Osteoblast (primary cell): ENCODE measurements at regions not wholly inside any gene's neighbourhood (a gene's known extent, or its start where the extent isn't known, plus 50 kb on each side); places are given as distances from the start of the nearest gene placed in this dataset.

ENCODE experiments used
- DNase-seq: peaks from one replicate; pipeline ENCODE4 v3.0.0; 2011; ENCODE audit warnings: low spot score, mixed read lengths; ENCODE audit not compliant: insufficient read length; ENCODE audit errors: missing footprints
- H2AFZ ChIP-seq: 2 replicates; pipeline ENCODE4 v1.6.0; 2011; ENCODE audit warnings: mild to moderate bottlenecking, low read length
- H3K27ac ChIP-seq: 2 replicates; pipeline ENCODE4 v1.5.1; 2011; ENCODE audit warnings: mild to moderate bottlenecking, low read depth, low read length, moderate library complexity
- H3K27me3 ChIP-seq: 2 replicates; pipeline ENCODE4 v1.6.0; 2012; ENCODE audit warnings: mild to moderate bottlenecking, control low read depth, inconsistent platforms, low read length, moderate library complexity; ENCODE audit not compliant: insufficient read depth
- H3K36me3 ChIP-seq: 2 replicates; pipeline ENCODE4 v1.5.1; 2011; ENCODE audit warnings: mild to moderate bottlenecking, low read length, control low read depth, moderate library complexity; ENCODE audit not compliant: insufficient read depth
- H3K4me1 ChIP-seq: 2 replicates; pipeline ENCODE4 v1.5.1; 2011; ENCODE audit warnings: mild to moderate bottlenecking, low read length, control low read depth, moderate library complexity; ENCODE audit not compliant: insufficient read depth
- H3K4me2 ChIP-seq: 2 replicates; pipeline ENCODE4 v1.6.0; 2011; ENCODE audit warnings: mild to moderate bottlenecking, low read length; ENCODE audit not compliant: insufficient read depth
- H3K4me3 ChIP-seq: fragments of 200-600 bp; sonication (generic); 3 replicates; pipeline ENCODE4 v1.5.1; 2012; ENCODE audit warnings: mild to moderate bottlenecking, low read length, inconsistent platforms; ENCODE audit not compliant: insufficient read depth
- H3K79me2 ChIP-seq: 2 replicates; pipeline ENCODE4 v1.6.0; 2012; ENCODE audit warnings: mild to moderate bottlenecking, low read length, control low read depth, inconsistent platforms; ENCODE audit not compliant: insufficient read depth
- H3K9me3 ChIP-seq: 2 replicates; pipeline ENCODE4 v1.5.1; 2011; ENCODE audit warnings: low read depth, low read length, control low read depth
- H4K20me1 ChIP-seq: 2 replicates; pipeline ENCODE4 v1.6.0; 2012; ENCODE audit warnings: mild to moderate bottlenecking, low read length, control low read depth; ENCODE audit not compliant: insufficient read depth
- TF ChIP-seq, protein P1 (sequence below): IDR thresholded peaks from 2 replicates; pipeline ENCODE4 v1.5.1; 2011; ENCODE audit warnings: mild to moderate bottlenecking, low read depth, low read length, moderate library complexity; ENCODE audit errors: extremely low read depth

DNA sequence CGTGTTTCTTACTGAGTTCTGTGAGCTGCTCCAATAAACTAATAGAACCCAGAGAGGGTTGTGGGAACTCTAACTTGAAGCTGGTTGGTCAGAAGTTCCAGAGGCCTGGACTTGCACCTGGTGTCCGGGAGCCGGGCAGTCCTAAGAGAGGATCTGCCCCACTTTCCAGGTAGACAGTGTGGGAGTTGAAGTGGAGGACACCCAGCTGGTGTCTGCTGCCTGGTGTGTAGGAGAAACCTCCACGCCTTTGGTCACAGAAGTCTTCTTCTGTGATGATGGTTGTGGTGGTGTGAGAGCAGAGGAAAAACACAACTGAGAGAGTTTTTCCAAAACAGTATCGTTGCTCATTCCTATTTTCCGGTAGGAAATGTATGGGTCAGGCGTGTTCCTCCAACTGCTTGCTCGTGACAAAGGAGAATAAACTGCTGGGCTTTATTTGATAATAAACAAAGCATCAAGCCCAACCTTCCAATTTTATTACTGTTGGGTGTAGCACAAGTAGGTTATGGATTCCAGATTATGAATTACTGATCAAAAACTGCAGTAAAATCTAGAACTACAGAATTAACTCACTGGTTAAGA, 137.0 kb downstream of the KLF13 start:
- H3K4me3 ChIP-seq = no peak overlapping the region
- no peak overlapping the region for H3K27ac ChIP-seq
- no peak overlapping the region for H3K4me2 ChIP-seq
- H4K20me1 ChIP-seq = no peaks in the 10 kb centered on the region
- TF ChIP-seq, protein P1, sequence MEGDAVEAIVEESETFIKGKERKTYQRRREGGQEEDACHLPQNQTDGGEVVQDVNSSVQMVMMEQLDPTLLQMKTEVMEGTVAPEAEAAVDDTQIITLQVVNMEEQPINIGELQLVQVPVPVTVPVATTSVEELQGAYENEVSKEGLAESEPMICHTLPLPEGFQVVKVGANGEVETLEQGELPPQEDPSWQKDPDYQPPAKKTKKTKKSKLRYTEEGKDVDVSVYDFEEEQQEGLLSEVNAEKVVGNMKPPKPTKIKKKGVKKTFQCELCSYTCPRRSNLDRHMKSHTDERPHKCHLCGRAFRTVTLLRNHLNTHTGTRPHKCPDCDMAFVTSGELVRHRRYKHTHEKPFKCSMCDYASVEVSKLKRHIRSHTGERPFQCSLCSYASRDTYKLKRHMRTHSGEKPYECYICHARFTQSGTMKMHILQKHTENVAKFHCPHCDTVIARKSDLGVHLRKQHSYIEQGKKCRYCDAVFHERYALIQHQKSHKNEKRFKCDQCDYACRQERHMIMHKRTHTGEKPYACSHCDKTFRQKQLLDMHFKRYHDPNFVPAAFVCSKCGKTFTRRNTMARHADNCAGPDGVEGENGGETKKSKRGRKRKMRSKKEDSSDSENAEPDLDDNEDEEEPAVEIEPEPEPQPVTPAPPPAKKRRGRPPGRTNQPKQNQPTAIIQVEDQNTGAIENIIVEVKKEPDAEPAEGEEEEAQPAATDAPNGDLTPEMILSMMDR = no peak
- DNase-seq = no peak
- H3K9me3 ChIP-seq = no peaks in the 10 kb centered on the region
- peaks cover 26% of the 10 kb centered on the region for H3K27me3 ChIP-seq
- H3K36me3 ChIP-seq = no peaks in the 10 kb centered on the region
- H3K4me1 ChIP-seq = peaks cover 6% of the 10 kb centered on the region
- H2AFZ ChIP-seq = no peak overlapping the region
- no peaks in the 10 kb centered on the region for H3K79me2 ChIP-seq

- no peaks in the 10 kb centered on the region for H4K20me1 ChIP-seq
- no peak overlapping the region for H3K4me3 ChIP-seq
- peaks cover 26% of the 10 kb centered on the region for H3K27me3 ChIP-seq
- H3K36me3 ChIP-seq = no peaks in the 10 kb centered on the region
- DNase-seq = no peak
- H3K79me2 ChIP-seq = no peaks in the 10 kb centered on the region
- no peak overlapping the region for H3K27ac ChIP-seq
- H3K4me1 ChIP-seq = peaks cover 3% of the 10 kb centered on the region
- TF ChIP-seq, protein P1 = no peak
- no peaks in the 10 kb centered on the region for H3K9me3 ChIP-seq
- H2AFZ ChIP-seq = no peak overlapping the region
- no peak overlapping the region for H3K4me2 ChIP-seq
These were observed 137.8 kb downstream of the KLF13 start for GRCh38 chr15:31464216-31465082.

DNA sequence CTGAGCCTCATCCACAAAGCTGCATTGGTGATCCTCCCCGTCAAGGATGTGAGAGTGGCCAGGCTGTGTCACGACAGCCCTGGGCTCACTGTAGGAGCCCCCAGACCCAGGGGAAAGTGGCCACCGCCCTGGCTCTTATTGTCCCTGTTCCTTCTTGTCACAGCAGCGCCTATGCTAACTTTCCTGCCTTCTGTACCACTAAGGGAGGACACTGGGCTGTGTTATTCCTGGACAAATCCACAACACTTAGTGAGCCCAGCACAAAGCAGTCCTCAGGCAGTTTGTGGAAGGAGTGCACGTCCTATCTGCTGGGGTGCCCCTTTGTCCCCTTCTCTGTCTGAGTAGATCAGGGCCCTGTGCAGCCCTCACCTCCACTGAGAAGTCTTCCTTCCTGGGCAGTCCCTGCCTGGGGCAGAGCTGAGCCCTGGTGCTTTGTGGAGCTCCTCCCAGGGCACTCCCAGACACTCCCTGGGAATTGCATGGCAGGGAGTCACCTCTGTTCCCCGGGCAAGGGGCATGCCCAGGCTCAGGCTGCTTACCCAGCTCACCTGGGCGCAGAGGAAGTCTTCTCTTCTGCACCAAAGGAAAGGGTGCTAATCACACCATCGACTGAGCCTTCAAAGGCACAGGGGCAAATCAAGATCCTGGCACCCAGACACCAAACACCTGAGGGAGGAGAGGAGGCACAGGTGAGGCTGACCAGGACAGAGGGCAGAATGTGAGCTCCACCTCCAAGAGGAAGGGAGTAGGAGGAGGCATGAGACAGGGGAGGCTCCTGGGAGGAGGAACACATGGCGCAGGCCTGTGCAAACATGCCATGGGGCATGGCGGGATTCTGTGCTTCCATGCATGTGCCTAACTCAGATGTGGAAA, 138.7 kb downstream of the KLF13 start:
- no peaks in the 10 kb centered on the region for H3K79me2 ChIP-seq
- H3K9me3 ChIP-seq = no peaks in the 10 kb centered on the region
- H3K4me2 ChIP-seq = no peak overlapping the region
- no peak overlapping the region for H3K27ac ChIP-seq
- no peaks in the 10 kb centered on the region for H3K36me3 ChIP-seq
- H4K20me1 ChIP-seq = no peaks in the 10 kb centered on the region
- peaks cover 3% of the 10 kb centered on the region for H3K4me1 ChIP-seq
- no peak overlapping the region for H2AFZ ChIP-seq
- TF ChIP-seq, protein P1 = no peak
- no peak overlapping the region for H3K4me3 ChIP-seq
- peaks cover 26% of the 10 kb centered on the region for H3K27me3 ChIP-seq
- no peak for DNase-seq
